GM21528 (cell line): ENCODE measurements at regions not wholly inside any gene's neighbourhood (a gene's known extent, or its start where the extent isn't known, plus 50 kb on each side); places are given as distances from the start of the nearest gene placed in this dataset.

Experiments
- ATAC-seq: cut with Tn5 transposase; IDR thresholded peaks from one replicate; pipeline ENCODE4 v1.9.1; 2021; ENCODE audit warnings: mild to moderate bottlenecking, moderate library complexity; ENCODE audit not compliant: unreplicated experiment, low FRiP score

DNA sequence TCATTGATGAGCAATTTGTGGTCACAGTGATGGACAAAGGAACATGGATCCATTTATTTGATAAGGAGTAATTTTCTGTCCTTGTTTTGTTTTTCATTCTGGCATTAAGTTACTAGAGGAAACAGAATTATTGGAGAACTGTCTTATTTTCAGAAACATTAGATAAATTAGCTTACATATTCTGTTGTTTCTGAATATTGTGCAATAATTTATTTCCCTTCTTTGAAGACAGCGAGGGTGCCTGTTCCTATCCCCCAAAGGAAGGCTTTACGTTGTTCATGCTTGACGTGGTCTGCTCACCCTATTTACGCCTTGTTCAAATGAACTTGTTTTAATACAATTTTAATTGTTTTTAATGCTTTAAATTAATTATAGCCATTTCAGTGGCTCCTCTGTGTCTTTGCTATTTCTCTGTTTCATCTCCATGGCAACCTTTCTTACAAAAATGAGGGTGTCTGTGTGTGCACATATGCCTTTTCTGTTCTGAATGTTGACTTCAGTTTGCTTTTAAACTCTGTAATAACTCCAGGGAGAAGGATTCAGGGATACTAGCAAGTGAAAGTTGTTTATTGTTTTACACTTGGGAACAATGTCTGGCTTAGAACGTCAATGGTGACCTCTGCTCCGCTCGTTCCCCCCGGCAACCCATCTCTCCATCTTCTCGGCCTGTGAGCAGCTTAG, 138.3 kb upstream of the PLET1 start:
- ATAC-seq, result no peak

DNA sequence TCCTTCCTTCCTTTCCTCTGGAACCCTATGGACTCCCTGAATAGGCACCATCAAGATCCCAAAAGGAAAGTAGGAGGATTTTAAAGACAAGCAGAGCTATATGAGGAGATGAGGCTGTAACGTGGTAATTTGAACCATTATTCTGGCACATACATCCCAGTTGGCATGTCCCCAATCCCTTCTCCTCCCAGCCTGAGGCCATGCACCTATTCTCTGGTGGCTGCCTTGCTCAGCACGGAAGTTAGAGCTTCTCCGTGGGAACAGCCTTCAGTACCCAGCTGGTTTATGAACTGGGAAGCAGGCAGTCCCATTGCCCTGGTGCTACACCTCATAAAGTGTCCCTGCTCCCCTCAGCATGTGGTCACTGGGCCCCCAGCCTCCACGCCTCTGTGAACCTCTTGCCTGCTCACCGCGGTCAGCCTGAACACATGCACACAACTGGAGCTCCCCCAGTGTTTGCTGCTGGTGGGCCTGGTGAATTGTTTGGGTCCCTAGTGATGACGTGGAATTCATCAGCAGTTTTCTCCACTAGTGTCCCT, 139.9 kb upstream of the PLET1 start:
- no peak for ATAC-seq

DNA sequence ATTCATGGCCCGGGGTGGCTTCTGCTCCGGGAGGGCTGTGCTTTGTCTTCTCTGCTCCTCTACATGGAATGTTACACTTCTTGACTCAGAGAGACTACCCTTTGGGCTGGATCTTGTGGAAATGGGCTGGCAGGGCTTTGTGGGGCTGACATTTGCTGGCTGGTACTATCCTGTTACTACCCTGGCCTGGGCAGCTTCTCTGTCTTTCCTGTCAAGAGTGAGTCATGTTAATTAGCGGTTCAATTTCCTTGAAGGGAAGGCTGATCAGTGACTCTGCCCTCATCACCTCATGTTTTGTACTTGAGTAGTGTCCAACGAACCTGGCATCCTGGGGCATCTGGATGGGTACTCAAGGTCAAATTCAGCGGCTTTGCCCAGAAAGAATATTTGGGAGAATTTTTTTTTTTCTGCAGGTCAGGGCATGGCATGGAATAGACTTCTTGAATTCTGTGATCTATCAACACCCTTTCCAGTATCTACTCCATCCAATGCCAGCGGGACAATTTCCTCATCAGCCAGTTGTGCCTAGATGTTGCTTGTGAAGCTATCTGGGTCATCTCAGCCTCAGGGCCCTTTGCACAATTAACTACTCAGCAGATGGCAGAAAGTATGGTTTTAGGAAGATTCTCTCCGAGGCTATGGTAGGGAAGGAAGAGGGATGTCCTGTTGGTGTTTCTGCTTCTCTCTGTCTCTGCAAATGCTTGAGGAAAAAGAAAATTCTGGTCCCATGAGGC, 140.5 kb upstream of the PLET1 start:
- ATAC-seq, result no peak

DNA sequence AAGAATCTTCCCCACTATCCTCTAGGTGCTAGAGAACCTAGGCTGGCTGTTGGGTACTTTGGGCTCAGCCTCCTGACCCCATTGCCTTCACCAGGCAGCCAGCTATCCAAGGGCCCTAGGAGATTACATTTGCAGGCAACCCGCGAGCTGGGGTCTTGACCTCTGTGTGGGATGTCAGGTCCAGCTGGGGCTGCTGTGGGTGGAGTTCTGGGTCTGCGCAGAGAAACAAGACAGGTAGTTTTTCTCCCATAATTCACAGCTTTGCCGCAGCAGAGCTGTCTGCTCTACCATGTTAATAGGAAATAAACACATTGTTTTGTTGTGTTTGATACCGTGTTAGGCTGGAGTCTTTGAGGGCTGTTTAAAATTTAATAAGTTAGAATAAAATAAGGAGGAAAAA, 142.8 kb upstream of the PLET1 start:
- no peak for ATAC-seq

DNA sequence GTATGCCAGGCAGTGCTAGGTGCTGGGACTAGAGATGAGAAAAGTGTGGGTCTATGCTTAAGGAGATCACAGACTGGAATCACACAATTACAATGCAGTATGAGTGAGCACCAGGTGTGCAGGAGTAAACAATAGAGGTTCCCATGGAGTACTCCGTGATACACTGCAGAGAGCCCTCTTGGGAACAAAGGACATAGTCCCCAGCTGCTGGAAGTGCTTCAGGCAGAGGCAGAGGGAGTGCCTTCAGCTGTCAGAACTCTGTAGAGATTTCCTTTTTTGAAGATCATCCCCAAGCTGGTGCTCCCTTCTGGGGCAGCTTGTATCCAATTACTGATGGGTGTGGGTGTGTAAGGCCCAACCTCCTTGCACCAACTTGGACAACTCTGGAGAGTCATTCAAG, 143.5 kb upstream of the PLET1 start:
- no peak for ATAC-seq

DNA sequence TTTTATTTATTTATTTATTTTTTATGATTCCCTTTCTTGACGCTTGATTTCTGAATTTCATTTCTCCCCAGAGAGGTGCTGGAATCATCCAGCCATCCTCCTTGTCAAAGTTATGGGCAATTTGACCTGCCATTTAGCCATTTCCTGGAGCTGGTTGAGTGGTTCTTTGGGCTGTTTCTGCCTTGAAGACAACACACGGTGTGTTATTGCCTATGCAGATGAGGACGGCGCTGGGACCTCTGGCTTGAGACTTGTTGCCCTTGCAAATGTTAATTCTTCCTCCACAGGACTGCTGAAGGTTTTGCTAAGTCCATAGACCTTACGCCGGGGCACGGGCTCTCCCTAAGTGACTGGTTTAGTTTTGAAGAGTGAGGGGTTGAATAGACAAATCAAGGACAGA, 147.9 kb upstream of the PLET1 start:
- ATAC-seq, result no peak

DNA sequence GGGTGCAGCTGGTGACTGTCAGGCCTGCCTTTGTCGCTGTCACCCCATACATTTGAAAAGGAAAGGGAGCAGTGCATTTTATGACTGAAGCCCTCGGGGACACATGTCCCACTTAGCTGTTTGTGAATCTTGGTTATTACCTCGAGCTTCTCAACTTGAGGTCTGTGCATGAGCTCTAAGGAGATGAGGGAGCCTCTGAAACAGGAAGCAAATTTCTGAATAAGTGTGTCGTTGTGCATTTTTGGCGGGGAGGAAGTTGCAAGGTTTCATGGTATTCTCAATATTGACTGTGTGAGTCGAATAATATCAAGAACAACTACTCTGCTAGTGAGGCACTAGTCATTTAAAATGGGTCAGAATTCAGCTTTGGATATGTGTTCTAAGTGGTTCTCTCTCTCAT, 149.7 kb upstream of the PLET1 start:
- no peak for ATAC-seq

DNA sequence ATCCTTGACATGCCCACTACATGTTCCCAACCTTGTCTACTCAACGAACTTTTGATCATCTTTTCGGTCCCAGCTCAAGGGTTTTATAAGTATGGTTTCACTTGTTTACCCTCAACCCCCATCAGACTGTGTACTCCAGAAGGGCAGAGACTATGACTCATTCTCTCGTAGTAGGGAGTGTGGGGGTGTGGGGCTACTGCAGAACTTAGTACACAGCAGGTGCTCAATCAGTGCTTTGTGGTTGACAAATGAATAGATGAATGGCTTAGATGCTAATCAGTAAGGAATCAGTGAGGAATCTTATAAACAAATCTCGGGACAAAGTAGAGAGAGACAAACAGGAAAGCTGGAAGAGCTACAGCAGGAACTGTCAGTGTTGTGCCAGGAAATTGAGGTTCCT, 151.7 kb upstream of the PLET1 start:
- ATAC-seq, result no peak

DNA sequence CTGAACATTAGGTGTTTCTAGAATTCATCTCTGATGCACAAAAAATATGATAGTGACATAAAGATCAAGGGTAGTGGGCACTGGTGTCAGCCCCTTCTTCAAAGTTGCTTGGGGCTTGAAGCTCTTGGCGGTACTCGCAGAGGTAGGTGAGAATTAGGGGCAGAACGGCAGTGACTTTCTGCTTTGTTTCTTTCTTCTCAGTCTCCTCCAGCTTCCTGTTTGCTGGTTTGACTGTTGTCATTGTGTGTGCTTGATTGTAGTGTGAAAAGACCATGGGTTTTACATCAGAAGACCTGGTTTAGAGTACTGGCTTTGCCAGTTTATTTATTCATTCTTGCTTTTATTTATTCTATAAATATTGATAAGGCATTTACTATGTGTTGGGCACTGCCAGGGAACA, 156.7 kb upstream of the PLET1 start:
- no peak for ATAC-seq

DNA sequence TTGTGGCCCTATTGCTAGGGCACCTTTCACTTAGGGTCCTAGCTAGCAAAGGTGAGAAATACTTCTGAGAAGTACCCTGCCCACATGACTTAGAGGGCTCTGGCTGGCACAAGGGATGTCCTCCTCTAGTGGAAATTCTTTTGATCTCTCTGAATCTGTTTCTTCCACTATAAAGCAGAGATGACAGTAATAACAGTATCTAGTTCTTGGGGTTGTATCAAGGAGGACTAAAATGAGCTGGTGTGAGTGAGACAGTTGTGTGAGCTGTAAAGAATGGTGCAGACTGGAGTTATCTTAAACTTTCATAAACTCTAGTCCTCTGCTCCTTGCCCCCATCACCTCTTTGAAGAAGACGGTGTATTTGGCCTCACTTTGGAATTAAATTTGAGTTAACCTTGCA, 157.8 kb upstream of the PLET1 start:
- no peak for ATAC-seq

DNA sequence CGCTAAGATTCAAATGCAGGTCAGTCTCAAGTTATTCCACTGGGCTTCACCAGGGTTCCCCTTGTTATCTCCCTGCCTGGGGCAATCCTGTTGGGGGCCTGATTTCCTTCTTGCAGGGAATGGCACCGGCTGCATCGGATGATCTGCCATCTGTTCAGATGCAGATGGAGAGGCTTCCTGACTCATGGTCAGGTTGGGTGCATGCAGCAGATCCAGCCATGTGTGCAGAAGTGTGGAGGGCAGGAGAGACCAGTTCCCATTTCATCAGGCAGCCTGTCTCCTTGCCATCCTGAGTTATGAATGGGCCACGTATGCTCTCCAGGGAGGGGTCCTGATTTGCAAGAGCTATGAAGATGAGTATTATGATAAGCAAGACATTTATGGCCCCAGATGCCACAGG, 161.2 kb upstream of the PLET1 start:
- no peak for ATAC-seq

DNA sequence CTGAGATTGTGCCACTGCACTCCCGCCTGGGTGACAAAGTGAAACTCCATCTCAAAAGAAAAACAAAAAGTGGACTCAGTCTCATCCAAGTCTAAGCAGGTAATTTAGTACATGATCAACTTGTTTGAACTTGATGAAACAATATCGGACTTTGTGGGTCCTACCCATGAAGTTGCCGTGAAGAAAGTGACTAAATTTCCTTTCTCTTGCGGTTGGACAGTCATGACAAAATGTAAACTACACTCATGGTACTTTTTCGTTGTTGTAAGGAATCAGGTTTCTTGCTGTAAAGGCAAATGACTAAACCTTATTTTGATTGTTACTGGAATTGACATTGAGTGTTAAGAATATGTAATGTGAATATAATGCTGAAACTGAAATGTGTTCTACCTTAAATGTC, 164.5 kb upstream of the PLET1 start:
- ATAC-seq, result no peak

DNA sequence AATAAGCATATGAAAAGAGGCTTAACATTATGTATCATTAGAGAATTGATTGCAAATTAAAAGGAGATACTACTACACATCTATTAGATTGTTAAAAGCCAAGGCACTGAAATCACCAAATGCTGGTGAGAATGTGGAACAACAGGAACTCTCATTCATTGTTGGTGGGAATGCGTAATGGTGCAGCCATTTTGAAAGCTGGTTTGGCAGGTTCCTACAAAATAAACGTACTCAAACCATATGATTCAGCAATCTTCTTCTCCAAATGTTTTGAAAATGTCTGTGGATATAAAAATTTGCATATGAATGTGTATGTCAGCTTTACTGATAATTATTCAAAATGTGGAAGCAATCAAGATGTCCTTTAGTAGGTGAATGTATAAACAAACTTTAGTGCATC, 176.4 kb upstream of the PLET1 start:
- no peak for ATAC-seq

DNA sequence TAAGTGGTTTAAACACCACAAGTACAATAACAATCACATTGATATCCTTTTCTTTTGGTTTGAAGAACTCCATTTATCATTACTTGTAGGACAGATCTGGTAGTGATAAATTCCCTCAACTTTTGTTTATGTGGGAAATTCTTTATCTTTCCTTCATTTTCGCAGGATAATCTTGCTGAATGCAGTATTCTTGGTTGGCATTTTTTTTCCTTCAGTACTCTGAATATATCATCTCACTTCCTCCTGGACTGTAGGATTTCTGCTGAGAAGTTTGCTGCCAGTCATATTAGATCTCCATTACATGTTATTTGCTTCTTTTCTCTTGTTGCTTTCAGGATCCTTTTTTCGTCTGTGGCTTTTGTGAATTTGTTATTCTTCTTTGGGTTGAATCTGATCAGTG, 179.0 kb upstream of the PLET1 start:
- no peak for ATAC-seq

DNA sequence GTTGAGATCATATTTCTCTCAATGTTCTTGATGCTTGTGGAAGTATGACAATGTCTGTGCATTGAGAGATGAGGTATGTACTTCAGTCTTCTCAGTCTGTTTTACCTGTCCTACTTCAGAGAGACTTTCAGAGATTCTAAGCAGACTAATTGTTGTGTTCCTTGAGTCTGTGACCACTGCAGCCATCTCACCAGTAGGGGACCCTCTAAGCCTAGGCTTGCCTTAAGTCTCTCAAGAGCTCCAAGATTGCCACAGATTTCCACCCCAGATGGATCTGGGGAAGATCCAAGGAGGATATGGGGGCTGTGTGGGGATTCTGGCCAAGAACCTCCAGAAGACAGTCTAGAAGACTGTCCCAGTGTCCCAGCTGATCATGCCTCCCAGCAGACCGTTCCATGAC, 179.9 kb upstream of the PLET1 start:
- ATAC-seq, result no peak

DNA sequence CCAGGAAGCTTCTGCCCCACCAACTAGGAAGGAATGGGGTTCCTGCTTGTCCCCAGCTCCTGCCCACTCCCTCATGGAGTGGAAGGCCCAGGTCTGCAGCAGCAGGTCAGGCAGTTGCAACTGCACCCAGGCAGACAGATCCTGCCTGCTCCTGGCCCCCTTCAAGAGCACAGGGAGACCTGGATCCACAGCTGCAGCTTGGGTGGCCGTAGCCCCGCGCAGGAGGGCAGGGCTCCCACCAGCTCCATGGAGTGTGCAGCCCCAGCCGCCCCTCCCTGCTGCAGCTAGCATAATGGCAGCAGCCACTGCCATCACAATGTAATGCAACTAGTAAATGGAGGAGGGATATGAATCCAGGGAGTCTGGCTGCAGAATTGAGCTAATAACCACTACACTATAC, 187.5 kb upstream of the PLET1 start:
- ATAC-seq, result no peak

DNA sequence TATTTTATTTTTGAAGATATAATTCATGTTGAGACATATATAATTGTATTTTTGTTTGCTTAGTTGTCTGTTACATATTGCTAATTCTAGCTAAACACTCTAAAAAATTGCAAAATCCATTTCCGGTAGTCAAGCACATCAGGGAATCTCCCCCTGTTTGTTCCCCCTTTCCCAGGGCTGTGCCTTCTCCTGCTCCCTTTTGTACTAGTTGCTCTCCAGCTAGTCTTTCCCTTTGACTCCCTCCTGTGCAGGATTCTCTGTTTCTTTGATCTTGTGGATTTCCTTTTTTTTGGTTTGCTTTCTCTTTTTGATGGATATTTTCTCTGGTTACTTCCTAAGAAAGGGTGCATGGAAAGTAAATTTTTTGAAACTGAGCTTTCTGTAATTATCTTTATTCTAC, 188.1 kb upstream of the PLET1 start:
- no peak for ATAC-seq

DNA sequence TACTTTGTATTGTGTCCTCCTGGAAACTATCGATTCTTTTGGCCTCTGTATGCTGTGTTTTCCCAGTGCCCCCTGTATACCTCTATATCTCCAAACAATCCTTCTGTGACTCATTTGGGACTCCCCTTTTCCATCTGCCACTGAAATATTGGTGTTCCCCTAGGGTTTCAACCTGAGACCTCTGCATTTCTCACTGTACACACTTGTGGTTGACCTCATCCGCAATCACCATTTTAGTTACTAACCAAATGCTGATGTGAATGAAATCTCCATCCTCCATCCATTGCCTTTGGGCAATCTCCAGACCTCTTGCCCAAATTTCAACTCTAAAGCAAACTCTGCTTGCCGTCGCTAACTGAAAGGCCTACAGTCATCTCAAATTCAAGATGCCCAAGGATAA, 190.6 kb upstream of the PLET1 start:
- ATAC-seq, result no peak

DNA sequence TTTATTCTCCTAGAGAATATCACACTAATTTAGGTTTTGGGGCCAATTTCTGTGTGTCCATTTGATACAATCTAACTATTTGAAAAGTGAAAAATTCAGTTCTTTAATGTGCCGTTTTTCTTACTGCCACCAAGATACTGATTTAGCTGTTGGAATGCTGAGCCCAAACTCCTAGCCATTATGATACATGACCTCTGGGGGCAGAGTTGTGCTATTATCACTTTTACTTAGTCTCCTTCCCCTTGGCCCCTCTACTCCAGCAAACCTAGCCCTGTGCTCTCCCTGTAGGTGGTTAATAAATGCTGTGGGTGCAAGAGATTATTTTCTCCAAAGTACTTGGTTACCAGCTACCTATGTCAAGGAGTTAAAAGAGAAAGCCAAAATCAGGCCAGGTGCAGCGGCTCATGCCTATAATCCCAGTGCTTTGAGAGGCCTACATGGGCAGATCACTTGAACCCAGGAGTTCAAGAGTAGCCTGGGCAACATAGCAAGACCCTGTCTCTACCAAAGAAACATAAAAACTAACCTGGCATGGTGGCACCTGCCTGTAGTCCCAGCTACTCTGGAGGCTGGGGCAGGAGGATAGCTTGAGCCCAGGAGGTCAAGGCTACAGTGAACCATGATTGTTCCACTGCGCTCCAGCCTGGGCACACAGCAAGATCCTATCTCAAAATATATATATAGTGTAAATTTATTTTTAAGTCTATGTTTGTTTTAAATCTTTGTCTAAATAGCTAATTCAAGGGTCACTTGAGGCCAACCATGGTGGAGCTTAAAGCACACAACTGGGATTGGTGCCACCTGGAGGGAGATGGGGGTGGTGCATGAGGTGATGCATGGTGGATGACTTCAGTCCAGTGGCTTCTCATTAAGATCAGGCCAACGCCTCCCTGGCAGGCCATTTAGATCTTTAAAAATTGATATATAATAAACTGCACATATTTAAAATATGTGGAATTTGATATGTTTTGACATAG, 193.2 kb upstream of the PLET1 start:
- ATAC-seq, result no peak

DNA sequence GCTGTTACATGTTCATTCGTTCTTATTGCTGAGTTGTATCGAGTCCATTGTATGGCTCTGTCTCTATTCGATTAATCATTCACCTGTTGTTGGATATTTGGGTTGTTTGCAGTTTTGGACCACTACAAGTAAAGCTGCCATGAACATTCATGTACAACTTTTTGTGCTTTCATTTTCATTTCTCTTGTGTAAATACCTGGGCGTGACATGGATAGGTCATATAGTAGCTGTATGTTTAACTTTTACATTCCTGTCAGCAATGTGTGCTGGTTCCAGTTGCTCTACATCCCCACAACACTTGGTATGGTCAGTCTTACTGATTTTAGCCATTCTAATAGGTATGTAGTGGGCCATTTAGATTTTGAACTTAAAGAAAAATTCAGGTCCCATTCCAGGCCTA, 194.2 kb upstream of the PLET1 start:
- ATAC-seq, result no peak

DNA sequence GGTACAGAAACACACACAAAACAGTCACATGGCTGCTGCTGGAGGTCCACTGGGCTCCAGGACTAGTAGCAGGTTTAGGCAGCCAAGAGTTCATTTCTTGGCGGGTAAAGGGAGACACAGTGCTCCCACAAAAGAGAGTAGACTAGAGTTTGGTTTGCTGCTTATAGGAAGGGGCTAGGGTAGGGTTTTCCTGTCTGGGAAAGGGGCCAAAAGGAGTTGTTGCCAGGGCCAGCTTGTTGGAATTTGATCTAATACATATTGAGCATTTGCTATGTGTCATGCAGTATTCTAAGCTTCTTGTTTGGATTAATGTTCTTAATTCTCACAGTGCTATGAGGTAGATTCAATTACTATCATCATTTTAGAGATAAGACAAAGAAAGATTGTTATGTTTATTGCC, 195.1 kb upstream of the PLET1 start:
- no peak for ATAC-seq
